ENCODE measurements at regions not wholly inside any gene's neighbourhood (a gene's known extent, or its start where the extent isn't known, plus 50 kb on each side); places are given as distances from the start of the nearest gene placed in this dataset.

- Mint-ChIP-seq H3K4me1 (peaks cover 49% of the 10 kb centered on the region), H3K27me3 (no peaks in the 10 kb centered on the region), H3K27ac (peak overlapping the region; percentile 91), H3K36me3 (no peaks in the 10 kb centered on the region), H3K9me3 (peaks cover 3% of the 10 kb centered on the region), H3K4me3 (peak overlapping the region; percentile 85)
- ATAC-seq (ENCODE audit: low read depth) (peak; percentile 58), DNase-seq (ENCODE audit: low spot score in 2 of 2) (peak in 1 of 2 donors; percentile 26)
These were observed 236.3 kb upstream of the ZNF217 start for GRCh38 chr20:53829724-53830521.

DNA sequence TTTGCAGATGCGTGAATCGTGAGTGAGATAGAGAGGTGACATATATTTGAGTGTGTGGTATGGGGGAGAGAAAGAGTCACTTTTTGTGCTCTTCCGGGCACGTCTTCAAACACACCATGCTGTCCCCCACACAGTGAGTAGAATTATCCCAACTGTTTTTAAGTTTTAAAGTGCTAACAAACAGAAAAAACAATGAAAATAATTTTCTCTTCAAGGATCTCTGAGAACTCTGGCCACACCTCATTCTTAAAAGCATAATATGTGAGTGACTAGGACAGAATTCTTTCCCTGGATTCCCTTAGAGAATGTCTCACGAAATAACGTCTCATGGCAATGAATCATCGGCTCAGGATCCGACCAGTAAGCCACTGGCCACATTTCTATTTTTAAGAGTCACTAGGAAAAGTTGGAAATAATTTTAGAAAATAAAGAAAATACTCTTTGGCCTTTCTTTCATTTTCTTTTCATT, 235.7 kb upstream of the ZNF217 start:
- Mint-ChIP-seq H3K27ac (peak overlapping the region; percentile 91), H3K9me3 (peaks cover 3% of the 10 kb centered on the region), H3K4me3 (peak overlapping the region; percentile 85), H3K36me3 (no peaks in the 10 kb centered on the region), H3K27me3 (no peaks in the 10 kb centered on the region), H3K4me1 (peaks cover 45% of the 10 kb centered on the region)
- no peak for ATAC-seq (ENCODE audit: low read depth)
- DNase-seq (ENCODE audit: low spot score in 2 of 2) = no peak

GRCh38 chr20:53828682-53829254, 235.1 kb upstream of the ZNF217 start:
- Mint-ChIP-seq H3K27ac (peak overlapping the region; percentile 91), H3K27me3 (no peaks in the 10 kb centered on the region), H3K9me3 (peaks cover 3% of the 10 kb centered on the region), H3K36me3 (no peaks in the 10 kb centered on the region), H3K4me1 (peaks cover 41% of the 10 kb centered on the region), H3K4me3 (peak overlapping the region; percentile 85)
- DNase-seq (ENCODE audit: low spot score in 2 of 2) (no peak), ATAC-seq (ENCODE audit: low read depth) (no peak)

DNA sequence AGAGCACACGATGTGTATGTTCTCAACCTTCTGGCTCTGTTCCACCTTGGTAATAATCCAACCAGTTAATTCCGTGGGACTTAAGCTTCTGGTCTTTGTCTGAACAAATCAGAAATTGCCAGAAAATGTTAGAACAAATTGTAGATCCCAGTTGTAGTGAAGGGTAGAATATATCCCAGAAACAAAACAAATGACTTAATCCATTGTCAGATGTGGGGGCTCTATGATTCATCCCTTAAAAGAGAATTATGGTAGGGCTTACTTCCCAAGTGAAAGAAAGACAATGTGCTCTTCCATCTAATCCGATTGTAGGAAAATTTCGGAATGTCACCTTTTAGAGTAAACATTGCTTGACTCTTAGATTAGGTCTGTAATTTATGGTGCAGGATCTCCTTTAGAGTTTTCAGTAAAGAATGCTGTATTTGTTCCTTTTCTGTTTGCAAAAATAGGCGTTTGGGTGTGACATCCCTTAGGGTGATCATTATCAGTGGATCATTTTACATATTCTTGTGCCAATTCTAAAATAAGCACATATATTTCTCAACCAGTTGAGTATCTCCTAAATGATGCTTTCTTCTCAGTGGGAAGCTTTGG, 234.5 kb upstream of the ZNF217 start:
- peaks cover 3% of the 10 kb centered on the region for H3K9me3 Mint-ChIP-seq
- H3K4me1 Mint-ChIP-seq = peaks cover 38% of the 10 kb centered on the region
- no peaks in the 10 kb centered on the region for H3K27me3 Mint-ChIP-seq
- H3K4me3 Mint-ChIP-seq = peak overlapping the region; percentile 85
- no peaks in the 10 kb centered on the region for H3K36me3 Mint-ChIP-seq
- no peak for ATAC-seq (ENCODE audit: low read depth)
- H3K27ac Mint-ChIP-seq = peak overlapping the region; percentile 91
- no peak for DNase-seq (ENCODE audit: low spot score in 2 of 2)

GRCh38 chr20:53827292-53828087, 233.9 kb upstream of the ZNF217 start:
- H3K4me3 Mint-ChIP-seq = peak overlapping the region; percentile 49
- H3K4me1 Mint-ChIP-seq = peaks cover 35% of the 10 kb centered on the region
- H3K27ac Mint-ChIP-seq = peak overlapping the region; percentile 91
- H3K27me3 Mint-ChIP-seq = no peaks in the 10 kb centered on the region
- H3K36me3 Mint-ChIP-seq = no peaks in the 10 kb centered on the region
- no peaks in the 10 kb centered on the region for H3K9me3 Mint-ChIP-seq
- ATAC-seq (ENCODE audit: low read depth) = no peak
- DNase-seq (ENCODE audit: low spot score in 2 of 2) = no peak

DNA sequence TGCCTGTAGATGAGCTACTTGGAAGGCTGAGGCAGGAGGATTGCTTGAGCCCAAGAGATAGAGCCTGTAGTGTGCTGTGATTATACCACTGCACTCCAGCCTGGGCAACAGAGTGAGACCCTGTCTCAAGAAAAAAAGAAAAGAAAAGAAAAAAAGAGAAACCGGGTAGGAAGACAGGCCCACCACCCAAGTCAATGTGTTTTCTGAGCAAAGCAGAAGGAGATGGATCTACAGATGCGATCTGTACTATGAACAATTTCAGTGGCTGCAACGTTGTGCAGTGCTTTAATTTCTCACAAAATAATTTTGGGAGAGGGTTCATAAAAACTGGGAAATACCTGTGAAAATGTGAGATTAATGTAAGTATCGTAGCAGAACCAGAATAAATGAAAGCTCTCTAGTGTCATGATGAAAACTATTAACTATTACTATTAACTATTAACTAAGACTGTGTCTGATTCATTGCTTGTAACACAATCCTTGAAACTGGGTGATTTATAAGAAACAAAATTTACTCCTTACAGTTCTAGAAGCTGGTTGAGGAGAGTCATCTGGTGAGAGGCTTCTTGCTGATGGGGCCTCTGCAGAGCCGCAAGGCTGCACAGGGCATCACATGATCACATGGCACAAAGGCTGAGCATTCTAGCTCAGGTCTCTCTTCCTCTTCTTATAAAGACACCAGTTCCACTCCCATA, 233.1 kb upstream of the ZNF217 start:
- no peaks in the 10 kb centered on the region for H3K27me3 Mint-ChIP-seq
- H3K36me3 Mint-ChIP-seq = no peaks in the 10 kb centered on the region
- H3K27ac Mint-ChIP-seq = peak overlapping the region; percentile 91
- peak overlapping the region; percentile 49 for H3K4me3 Mint-ChIP-seq
- peak; percentile 90 for ATAC-seq (ENCODE audit: low read depth)
- peak in 1 of 2 donors; percentile 43 for DNase-seq (ENCODE audit: low spot score in 2 of 2)
- no peaks in the 10 kb centered on the region for H3K9me3 Mint-ChIP-seq
- peaks cover 35% of the 10 kb centered on the region for H3K4me1 Mint-ChIP-seq

DNA sequence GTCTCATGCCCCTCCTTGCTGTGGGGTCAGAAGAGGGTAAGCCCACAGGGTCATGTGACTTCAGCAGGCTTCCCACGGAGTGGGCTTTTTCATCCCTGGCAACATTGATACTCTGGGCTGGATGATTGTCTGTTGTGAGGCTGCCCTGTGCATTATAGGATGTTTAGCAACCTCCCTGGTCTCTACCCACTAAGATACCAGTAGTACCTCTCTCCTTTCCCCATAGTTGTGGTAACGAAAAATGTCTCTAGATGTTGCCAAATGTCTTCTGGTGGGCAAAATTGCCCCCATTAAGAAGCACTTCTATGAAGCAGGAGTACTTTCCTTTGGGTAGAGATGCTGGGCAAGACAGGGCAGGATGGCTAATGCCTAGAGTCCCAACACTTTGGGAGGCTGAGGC, 232.5 kb upstream of the ZNF217 start:
- Mint-ChIP-seq H3K4me3 (no peak overlapping the region), H3K27me3 (no peaks in the 10 kb centered on the region), H3K4me1 (peaks cover 35% of the 10 kb centered on the region), H3K27ac (no peak overlapping the region), H3K9me3 (no peaks in the 10 kb centered on the region), H3K36me3 (no peaks in the 10 kb centered on the region)
- no peak for ATAC-seq (ENCODE audit: low read depth)
- DNase-seq (ENCODE audit: low spot score in 2 of 2) = no peak

DNA sequence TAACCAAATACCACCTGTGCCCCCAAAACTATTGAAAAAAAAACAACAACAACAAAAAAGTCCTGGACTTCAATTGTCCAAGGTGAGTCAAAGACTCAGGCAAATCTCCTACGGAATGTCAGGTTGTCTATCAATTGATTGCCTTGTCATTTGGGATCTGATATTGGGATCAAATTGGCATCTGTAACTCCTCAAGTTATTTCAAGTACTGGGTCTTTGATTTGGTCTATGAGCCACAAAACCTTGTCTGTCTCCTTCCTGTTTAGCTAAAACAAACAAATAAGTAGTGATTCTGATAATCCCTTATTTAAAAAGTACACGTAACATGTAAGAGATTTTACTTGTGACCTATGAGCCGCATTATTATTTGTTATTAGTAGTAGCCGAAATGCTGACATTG, 231.6 kb upstream of the ZNF217 start:
- no peak overlapping the region for H3K27ac Mint-ChIP-seq

GRCh38 chr20:53824779-53825178, 231.1 kb upstream of the ZNF217 start:
- Mint-ChIP-seq H3K27ac (no peak overlapping the region), H3K4me3 (no peak overlapping the region), H3K9me3 (no peaks in the 10 kb centered on the region), H3K4me1 (peaks cover 31% of the 10 kb centered on the region), H3K27me3 (no peaks in the 10 kb centered on the region), H3K36me3 (no peaks in the 10 kb centered on the region)
- no peak for DNase-seq (ENCODE audit: low spot score in 2 of 2)
- ATAC-seq (ENCODE audit: low read depth) = no peak

More for the DNA sequence above, 231.6 kb upstream of the ZNF217 start:
- H3K4me3 Mint-ChIP-seq = no peak overlapping the region
- ATAC-seq (ENCODE audit: low read depth) = no peak
- H3K36me3 Mint-ChIP-seq = no peaks in the 10 kb centered on the region
- H3K4me1 Mint-ChIP-seq = peaks cover 35% of the 10 kb centered on the region
- no peaks in the 10 kb centered on the region for H3K9me3 Mint-ChIP-seq
- DNase-seq (ENCODE audit: low spot score in 2 of 2) = no peak
- no peaks in the 10 kb centered on the region for H3K27me3 Mint-ChIP-seq

DNA sequence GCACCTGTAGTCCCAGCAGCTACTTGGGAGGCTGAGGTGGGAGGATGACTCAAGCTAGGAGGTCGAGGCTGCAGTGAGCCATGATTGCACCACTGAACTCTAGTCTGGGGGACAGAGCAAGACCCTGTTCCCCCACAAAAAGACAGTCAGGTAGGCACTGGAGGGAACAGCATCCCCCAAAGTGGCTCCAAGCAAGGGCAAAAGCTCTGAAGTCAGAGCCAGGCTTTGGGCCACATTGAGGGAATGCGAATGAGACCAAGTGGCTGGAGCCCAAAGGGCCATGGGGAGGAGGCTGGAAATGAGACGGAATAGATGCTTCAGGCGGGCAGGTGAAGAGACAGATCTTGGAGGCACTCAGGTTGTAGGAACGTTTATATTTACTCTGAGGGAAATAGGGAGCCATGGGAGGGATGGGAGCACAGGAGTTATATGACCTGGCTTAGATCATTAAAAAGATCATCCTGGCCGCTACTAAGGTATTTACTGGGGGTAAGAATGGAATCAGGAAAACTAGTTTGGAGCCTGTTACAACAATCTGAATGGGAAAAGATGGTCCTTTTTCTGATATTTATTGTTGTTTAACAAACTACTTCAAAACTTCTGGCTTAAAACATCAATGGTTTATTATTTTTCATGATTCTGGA, 229.6 kb upstream of the ZNF217 start:
- peaks cover 4% of the 10 kb centered on the region for H3K9me3 Mint-ChIP-seq
- no peaks in the 10 kb centered on the region for H3K27me3 Mint-ChIP-seq
- ATAC-seq (ENCODE audit: low read depth) (no peak), DNase-seq (ENCODE audit: low spot score in 2 of 2) (no peak)
- peaks cover 2% of the 10 kb centered on the region for H3K36me3 Mint-ChIP-seq
- no peak overlapping the region for H3K27ac Mint-ChIP-seq
- H3K4me3 Mint-ChIP-seq = no peak overlapping the region
- peaks cover 16% of the 10 kb centered on the region for H3K4me1 Mint-ChIP-seq

GRCh38 chr20:53822534-53822933, 228.9 kb upstream of the ZNF217 start:
- H3K27me3 Mint-ChIP-seq = no peaks in the 10 kb centered on the region
- H3K4me1 Mint-ChIP-seq = peaks cover 9% of the 10 kb centered on the region
- no peak for DNase-seq (ENCODE audit: low spot score in 2 of 2)
- no peak overlapping the region for H3K4me3 Mint-ChIP-seq
- ATAC-seq (ENCODE audit: low read depth) = no peak
- H3K9me3 Mint-ChIP-seq = peaks cover 4% of the 10 kb centered on the region
- H3K36me3 Mint-ChIP-seq = peaks cover 2% of the 10 kb centered on the region
- H3K27ac Mint-ChIP-seq = no peak overlapping the region

DNA sequence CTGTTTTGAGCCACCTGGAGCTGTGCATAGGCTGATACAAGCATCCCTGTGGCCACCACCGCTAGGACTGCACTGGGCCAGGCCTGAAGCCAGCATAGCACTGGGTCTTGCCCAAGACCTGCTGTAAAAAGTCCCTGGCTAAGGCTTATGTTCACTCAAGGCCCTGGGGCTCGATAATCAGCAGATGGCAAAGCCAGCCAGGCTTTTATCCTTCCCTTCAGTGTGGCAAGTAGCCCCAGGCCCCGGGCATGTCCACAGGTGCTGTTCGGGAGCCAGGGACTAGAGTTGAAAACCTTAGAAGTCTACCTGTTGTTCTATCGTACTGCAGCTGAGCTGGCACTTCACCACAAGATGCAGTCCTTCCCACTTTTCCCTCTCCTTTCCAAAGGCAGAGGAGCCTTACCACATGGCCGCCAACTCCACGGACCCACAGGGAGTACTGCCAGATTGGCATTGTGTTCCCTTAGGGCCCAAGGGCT, 226.4 kb upstream of the ZNF217 start:
- Mint-ChIP-seq H3K4me1 (peaks cover 6% of the 10 kb centered on the region), H3K4me3 (no peak overlapping the region), H3K9me3 (peaks cover 4% of the 10 kb centered on the region), H3K36me3 (peaks cover 2% of the 10 kb centered on the region), H3K27me3 (no peaks in the 10 kb centered on the region), H3K27ac (no peak overlapping the region)
- ATAC-seq (ENCODE audit: low read depth) (no peak), DNase-seq (ENCODE audit: low spot score in 2 of 2) (no peak)

Measured in memory B cell (primary cell).